RWPE1 (cell line): ENCODE measurements at regions not wholly inside any gene's neighbourhood (a gene's known extent, or its start where the extent isn't known, plus 50 kb on each side); places are given as distances from the start of the nearest gene placed in this dataset.

ENCODE experiments used
- CTCF ChIA-PET: fragments of 350-600 bp; sonication (Branson Sonifier 250); formaldehyde crosslinking; extraction: SDS; loops from one replicate; lab custom pipeline; 2021; lab: Yijun Ruan, JAX
- POLR2A ChIA-PET: fragments of 400-600 bp; formaldehyde crosslinking; extraction: SDS; loops from one replicate; lab custom pipeline; 2020; ENCODE audit warnings: antibody characterized with exemption; ENCODE audit not compliant: low non-redundant PET; lab: Yijun Ruan, JAX
- DNase-seq: peaks from one replicate; pipeline ENCODE4 v3.0.0; 2012; ENCODE audit warnings: low spot score
- H3K27ac ChIP-seq: fragments of 450-650 bp; 2 replicates; pipeline ENCODE4 v1.5.1; 2017
- CTCF ChIP-seq: fragments of 450-650 bp; conservative IDR thresholded peaks from 2 replicates; pipeline ENCODE4 v1.5.1; 2017; ENCODE audit warnings: low read depth, mild to moderate bottlenecking

- DNase-seq: no peak
- POLR2A ChIA-PET: no interaction called here
- TF ChIP-seq CTCF: no peak
- H3K27ac ChIP-seq: no peak overlapping the region
- CTCF ChIA-PET: no interaction called here
Observed at GRCh38 chr12:30422844-30423243, 272.8 kb downstream of the IPO8 start.

- H3K27ac ChIP-seq: no peak overlapping the region
- no peak for DNase-seq
- ChIA-PET CTCF (interaction anchor here (0.8 kb wide), 1 partner anchor 20 kb away, joined by 3 read pairs; no protein-coding TSS in a partner anchor), POLR2A (no interaction called here)
- TF ChIP-seq CTCF: no peak
Observed at GRCh38 chr12:30420561-30420960, 275.1 kb downstream of the IPO8 start.

GRCh38 chr12:30417697-30418231, 277.9 kb downstream of the IPO8 start:
- no peak for TF ChIP-seq CTCF
- POLR2A ChIA-PET: no interaction called here
- H3K27ac ChIP-seq: peak overlapping the region; percentile 75
- CTCF ChIA-PET: interaction anchor here (0.6 to 0.7 kb wide), 3 partner anchors 16 to 854 kb away, joined by 3 read pairs; no protein-coding TSS in a partner anchor
- DNase-seq: peak; percentile 88

DNA sequence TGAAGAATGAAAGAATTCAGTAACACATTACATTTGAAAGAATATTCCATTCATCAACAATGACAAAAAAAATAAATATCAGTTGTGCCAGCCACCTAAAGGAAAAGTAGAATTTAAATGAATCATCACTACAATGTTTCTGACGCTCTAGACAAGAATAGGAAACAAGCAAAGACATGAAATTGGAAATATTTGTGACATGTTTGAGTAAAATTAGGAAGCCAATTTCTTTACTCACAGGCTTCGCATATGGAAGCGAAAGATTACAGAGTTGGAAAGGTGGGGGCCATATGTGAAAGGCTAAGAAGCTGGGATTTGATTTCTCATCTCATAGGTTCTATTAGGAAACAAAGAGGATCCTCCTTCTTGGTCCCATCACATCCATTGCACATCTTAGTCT, 279.0 kb downstream of the IPO8 start:
- TF ChIP-seq CTCF: no peak
- POLR2A ChIA-PET: no interaction called here
- H3K27ac ChIP-seq: no peak overlapping the region
- DNase-seq: peak; percentile 32
- CTCF ChIA-PET: no interaction called here

DNA sequence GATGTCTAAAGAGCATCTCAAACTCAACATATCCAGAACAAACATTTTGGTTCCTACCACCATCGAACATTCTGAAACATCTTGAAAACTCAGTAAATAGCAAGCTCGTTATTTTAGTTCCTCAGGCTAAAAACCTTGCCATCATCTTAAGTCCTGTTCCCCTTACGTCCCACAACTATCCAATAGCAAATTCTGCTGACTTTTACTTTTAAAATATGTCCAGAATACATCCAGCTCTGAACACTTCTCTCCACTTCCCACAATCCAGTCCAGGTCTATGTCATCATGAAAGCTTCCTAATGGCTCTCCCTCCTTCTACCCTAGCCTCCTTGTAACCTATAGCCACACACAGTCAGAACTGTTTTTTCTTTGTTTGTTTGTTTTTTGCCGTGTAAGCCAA, 279.9 kb downstream of the IPO8 start:
- ChIA-PET POLR2A (no interaction called here), CTCF (no interaction called here)

GRCh38 chr12:30414507-30414906, 281.2 kb downstream of the IPO8 start:
- ChIA-PET POLR2A (no interaction called here), CTCF (no interaction called here)
- H3K27ac ChIP-seq: no peak overlapping the region
- no peak for DNase-seq
- no peak for TF ChIP-seq CTCF

More for the DNA sequence above, 279.9 kb downstream of the IPO8 start:
- no peak overlapping the region for H3K27ac ChIP-seq
- TF ChIP-seq CTCF: no peak
- no peak for DNase-seq
